ENCODE measurements at regions not wholly inside any gene's neighbourhood (a gene's known extent, or its start where the extent isn't known, plus 50 kb on each side); places are given as distances from the start of the nearest gene placed in this dataset.

DNA sequence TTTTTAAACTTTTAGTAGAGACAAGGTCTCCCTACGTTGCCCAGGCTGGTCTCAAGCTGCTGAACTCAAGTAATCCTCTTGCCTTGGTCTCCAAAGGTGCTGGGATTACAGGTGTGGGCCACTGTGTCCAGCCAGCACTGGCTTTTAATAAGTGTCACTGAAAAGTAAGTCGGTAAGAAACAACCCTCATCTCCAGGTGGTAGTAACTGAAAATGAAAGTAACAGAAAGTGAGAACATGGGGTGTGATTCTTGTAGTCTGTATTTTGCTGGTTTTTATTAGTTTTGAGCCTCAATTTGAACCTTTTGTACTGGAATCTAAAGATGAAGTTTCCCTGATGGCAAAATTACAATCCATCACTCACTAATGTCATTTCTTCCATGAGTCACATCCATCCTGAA lies 238.1 kb upstream of the AGA start:
- Histone ChIP-seq H3K4me3 (replicated peaks; ENCODE audit: insufficient read depth, low read length) (no peak overlapping the region), H3K27me3 (ENCODE audit: insufficient read depth, poor library complexity, severe bottlenecking) (no peaks in the 10 kb centered on the region), H3K27ac (replicated peaks) (no peak overlapping the region)
- TF ChIP-seq SPI1 (IDR thresholded peaks at IDR 0.05; ENCODE audit: borderline replicate concordance, low read depth) (no peak), GABPA (IDR thresholded peaks at IDR 0.05; ENCODE audit: low read depth) (no peak), POLR2AphosphoS5 (IDR thresholded peaks at IDR 0.05; ENCODE audit: low read depth) (no peak)
- TF ChIP-seq, protein P1, sequence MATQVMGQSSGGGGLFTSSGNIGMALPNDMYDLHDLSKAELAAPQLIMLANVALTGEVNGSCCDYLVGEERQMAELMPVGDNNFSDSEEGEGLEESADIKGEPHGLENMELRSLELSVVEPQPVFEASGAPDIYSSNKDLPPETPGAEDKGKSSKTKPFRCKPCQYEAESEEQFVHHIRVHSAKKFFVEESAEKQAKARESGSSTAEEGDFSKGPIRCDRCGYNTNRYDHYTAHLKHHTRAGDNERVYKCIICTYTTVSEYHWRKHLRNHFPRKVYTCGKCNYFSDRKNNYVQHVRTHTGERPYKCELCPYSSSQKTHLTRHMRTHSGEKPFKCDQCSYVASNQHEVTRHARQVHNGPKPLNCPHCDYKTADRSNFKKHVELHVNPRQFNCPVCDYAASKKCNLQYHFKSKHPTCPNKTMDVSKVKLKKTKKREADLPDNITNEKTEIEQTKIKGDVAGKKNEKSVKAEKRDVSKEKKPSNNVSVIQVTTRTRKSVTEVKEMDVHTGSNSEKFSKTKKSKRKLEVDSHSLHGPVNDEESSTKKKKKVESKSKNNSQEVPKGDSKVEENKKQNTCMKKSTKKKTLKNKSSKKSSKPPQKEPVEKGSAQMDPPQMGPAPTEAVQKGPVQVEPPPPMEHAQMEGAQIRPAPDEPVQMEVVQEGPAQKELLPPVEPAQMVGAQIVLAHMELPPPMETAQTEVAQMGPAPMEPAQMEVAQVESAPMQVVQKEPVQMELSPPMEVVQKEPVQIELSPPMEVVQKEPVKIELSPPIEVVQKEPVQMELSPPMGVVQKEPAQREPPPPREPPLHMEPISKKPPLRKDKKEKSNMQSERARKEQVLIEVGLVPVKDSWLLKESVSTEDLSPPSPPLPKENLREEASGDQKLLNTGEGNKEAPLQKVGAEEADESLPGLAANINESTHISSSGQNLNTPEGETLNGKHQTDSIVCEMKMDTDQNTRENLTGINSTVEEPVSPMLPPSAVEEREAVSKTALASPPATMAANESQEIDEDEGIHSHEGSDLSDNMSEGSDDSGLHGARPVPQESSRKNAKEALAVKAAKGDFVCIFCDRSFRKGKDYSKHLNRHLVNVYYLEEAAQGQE (IDR thresholded peaks at IDR 0.05; ENCODE audit: insufficient replicate concordance, low read depth): no peak
- TF ChIP-seq, protein P2, sequence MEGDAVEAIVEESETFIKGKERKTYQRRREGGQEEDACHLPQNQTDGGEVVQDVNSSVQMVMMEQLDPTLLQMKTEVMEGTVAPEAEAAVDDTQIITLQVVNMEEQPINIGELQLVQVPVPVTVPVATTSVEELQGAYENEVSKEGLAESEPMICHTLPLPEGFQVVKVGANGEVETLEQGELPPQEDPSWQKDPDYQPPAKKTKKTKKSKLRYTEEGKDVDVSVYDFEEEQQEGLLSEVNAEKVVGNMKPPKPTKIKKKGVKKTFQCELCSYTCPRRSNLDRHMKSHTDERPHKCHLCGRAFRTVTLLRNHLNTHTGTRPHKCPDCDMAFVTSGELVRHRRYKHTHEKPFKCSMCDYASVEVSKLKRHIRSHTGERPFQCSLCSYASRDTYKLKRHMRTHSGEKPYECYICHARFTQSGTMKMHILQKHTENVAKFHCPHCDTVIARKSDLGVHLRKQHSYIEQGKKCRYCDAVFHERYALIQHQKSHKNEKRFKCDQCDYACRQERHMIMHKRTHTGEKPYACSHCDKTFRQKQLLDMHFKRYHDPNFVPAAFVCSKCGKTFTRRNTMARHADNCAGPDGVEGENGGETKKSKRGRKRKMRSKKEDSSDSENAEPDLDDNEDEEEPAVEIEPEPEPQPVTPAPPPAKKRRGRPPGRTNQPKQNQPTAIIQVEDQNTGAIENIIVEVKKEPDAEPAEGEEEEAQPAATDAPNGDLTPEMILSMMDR (IDR thresholded peaks at IDR 0.05; ENCODE audit: insufficient read depth, low read length): no peak
- no peak for DNase-seq (ENCODE audit: low read depth in 1 of 2, low spot score in 1 of 2)

DNA sequence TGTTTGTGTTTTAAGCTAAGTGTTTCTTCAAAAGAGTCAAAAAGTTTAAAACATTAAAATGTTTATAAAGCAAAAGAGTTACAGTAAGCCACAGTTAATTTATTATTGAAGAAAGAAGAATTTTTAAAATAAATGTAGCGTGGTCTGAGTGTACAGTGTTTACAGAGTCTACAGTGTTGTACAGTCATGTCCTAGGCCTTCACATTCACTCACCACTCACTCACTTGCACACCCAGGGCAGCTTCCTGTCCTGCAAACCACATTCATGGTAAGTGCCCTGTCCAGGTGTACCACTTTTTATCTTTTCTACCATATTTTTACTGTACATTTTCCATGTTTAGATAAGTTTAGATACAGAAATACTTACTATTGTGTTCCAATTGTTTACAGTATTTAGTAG lies 239.7 kb upstream of the AGA start:
- no peak overlapping the region for H3K27ac ChIP-seq (replicated peaks)
- TF ChIP-seq, protein P2 (IDR thresholded peaks at IDR 0.05; ENCODE audit: insufficient read depth, low read length): no peak
- TF ChIP-seq GABPA (IDR thresholded peaks at IDR 0.05; ENCODE audit: low read depth): no peak
- TF ChIP-seq POLR2AphosphoS5 (IDR thresholded peaks at IDR 0.05; ENCODE audit: low read depth): no peak
- TF ChIP-seq, protein P1 (IDR thresholded peaks at IDR 0.05; ENCODE audit: insufficient replicate concordance, low read depth): no peak
- no peak for TF ChIP-seq SPI1 (IDR thresholded peaks at IDR 0.05; ENCODE audit: borderline replicate concordance, low read depth)
- H3K27me3 ChIP-seq (ENCODE audit: insufficient read depth, poor library complexity, severe bottlenecking): no peaks in the 10 kb centered on the region
- DNase-seq (ENCODE audit: low read depth in 1 of 2, low spot score in 1 of 2): no peak
- H3K4me3 ChIP-seq (replicated peaks; ENCODE audit: insufficient read depth, low read length): no peak overlapping the region

DNA sequence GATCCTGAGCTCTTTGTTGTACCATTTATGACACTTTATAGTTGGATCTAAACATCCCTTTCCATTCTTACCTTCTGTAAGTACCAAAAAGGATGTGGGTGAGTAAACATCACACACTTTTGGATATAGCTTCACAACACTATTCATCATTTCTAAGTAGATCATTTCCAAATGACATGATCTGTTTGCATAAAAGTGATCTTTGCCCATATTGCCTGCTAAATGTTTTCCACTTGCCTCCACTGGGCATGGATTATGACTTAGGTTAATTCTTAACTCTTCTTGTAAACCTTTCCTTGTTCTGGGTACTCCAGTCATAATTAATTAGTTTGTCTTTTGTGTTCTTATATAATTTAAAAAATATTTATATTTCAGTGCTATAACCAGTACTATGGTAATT lies 244.9 kb upstream of the AGA start:
- no peak overlapping the region for H3K27ac ChIP-seq (replicated peaks)
- TF ChIP-seq POLR2AphosphoS5 (IDR thresholded peaks at IDR 0.05; ENCODE audit: low read depth) (no peak), SPI1 (IDR thresholded peaks at IDR 0.05; ENCODE audit: borderline replicate concordance, low read depth) (no peak), GABPA (IDR thresholded peaks at IDR 0.05; ENCODE audit: low read depth) (no peak)
- TF ChIP-seq, protein P1 (IDR thresholded peaks at IDR 0.05; ENCODE audit: insufficient replicate concordance, low read depth): no peak
- TF ChIP-seq, protein P2 (IDR thresholded peaks at IDR 0.05; ENCODE audit: insufficient read depth, low read length): no peak
- no peaks in the 10 kb centered on the region for H3K27me3 ChIP-seq (ENCODE audit: insufficient read depth, poor library complexity, severe bottlenecking)
- no peak for DNase-seq (ENCODE audit: low read depth in 1 of 2, low spot score in 1 of 2)
- no peak overlapping the region for H3K4me3 ChIP-seq (replicated peaks; ENCODE audit: insufficient read depth, low read length)

All from HL-60 (cell line).